GM21390 (cell line): ENCODE measurements at regions not wholly inside any gene's neighbourhood (a gene's known extent, or its start where the extent isn't known, plus 50 kb on each side); places are given as distances from the start of the nearest gene placed in this dataset.
"Not testable (repeated sequence)": the region's sequence is repeated elsewhere in the genome, so short reads cannot be mapped to it uniquely, and the experiment has no call there.

Source experiments
- ATAC-seq: cut with Tn5 transposase; IDR thresholded peaks from one replicate; pipeline ENCODE4 v1.9.1; 2021; ENCODE audit not compliant: unreplicated experiment

DNA sequence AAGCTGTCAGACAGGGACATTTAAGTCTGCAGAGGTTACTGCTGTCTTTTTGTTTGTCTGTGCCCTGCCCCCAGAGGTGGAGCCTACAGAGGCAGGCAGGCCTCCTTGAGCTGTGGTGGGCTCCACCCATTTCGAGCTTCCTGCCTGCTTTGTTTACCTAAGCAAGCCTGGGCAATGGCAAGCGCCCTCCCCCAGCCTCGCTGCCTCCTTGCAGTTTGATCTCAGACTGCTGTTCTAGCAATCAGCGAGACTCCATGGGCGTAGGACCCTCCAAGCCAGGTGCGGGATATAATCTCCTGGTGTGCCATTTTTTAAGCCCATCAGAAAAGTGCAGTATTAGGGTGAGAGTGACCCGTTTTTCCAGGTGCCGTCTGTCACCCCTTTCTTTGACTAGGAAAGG is 53.6 kb upstream of the EDA2R start:
- ATAC-seq = not testable (repeated sequence)
